ENCODE measurements at regions not wholly inside any gene's neighbourhood (a gene's known extent, or its start where the extent isn't known, plus 50 kb on each side); places are given as distances from the start of the nearest gene placed in this dataset.

DNA sequence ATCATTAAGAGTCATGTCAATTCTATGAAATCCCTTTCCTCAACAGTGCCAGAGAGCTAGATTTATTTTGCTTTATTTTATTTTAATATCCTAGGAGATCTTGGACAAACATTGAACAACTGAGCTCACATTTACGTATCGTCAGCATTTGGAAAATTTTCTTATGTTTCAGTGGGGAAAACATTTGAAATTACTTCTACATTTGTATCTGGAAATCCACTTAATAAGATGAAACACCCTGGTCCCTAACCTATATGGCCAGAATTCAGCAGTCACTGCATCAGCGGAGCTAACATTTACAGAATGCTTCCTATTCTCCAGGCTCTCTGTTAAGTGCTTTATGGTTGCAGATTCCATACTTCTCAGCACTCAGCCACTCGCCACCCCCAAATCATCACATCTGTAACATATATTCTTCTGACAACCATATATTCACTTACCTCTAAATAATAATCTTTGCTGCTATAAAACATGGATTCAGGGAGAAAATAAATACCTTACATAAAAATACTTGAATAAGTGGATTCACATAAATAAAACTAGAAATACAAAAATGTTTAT lies 773.9 kb downstream of the JRKL start:
- DNase-seq = no peak

DNA sequence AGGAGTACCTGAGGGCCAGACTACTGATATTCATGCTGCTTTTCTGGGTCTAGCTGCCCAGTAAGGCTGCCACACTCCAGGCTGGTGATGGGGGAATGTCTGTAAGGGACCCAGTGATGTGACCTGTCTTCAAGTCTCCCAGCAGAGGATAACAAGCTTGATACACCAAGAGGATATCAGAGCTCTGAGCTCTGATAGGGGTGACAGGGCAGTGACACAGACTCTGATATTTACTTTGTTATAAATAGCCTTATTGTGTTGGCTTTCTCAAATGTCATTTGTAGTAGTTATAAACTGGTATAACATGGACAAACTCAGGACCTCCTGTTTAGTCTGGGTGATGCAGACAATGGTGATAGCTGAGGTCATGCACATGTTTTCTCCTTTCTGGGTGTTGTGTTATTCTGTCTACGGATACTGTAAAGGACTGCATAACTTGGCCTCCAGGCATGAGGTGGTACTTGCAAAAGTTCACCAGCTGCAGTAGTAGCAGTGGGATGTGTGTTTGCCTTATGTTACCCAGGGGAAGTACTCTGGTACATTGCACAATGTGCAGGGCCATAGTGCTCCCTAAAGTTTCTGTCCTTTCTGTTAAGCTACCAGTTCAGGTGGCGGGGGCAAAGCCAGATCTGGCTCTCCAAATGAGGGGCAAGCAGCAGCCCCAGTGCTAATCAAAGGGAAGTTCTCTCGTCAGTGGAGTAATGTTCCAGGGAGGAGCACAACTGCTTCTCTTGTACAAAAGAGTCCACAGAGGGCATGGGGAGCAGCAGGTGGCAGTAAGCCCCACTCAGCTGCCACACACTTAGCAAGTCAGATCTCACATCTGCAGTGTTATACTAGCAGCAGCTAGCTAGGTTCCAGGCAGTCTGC lies 812.2 kb downstream of the JRKL start:
- no peak for DNase-seq

DNA sequence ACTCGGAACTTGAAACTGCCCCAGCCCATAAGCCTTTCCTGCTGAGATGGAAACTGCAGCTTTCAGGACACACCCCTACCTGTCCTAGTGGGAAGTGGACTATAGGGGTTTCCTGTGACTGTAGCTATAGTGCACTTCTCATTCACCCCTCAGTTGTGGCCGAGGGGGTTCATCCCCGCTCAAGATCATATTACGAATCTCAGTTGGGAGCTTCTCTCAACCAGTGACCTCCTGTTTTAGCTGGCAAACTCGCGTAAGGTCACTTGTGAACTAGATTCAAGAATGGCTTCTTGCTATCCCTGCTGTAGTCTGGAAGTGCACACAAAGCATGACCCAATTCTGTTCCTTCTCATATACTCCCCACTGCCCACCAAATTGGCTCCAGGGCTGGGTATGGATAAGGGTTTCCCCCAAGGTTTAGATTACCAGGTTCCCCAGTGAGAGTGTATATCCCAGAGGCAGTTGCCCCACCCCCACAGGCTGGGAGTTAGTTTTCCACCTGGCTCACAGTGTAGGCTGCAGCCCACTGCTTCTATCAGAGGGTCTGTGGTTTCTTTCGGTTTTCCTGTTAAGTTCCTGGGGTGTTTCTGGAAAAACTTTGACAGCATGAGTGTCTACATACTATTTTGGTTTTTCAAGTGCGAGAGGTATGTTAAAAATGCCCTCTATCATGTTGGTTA lies 812.9 kb downstream of the JRKL start:
- DNase-seq = no peak

DNA sequence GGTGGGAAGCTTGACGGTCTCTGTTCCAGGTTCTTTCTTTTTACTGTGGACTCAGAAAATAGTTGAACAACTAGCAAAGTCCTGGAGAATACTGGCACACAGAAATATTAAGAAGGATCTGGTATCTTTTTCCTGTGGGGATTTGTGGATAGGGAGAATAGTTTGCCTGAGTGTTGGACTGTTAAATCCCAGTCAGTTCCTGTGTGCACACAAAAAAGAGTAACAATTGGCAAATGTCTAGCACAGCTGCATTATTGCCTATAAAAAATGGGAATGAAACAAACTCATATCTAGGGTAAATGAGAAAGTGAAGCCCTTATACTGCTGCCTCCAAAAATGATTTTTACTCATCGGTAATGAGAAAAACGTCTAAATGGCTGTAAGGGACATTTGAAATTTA lies 828.2 kb downstream of the JRKL start:
- no peak for DNase-seq

- no peak for DNase-seq
Measured at GRCh38 chr11:97223647-97224046, 833.8 kb downstream of the JRKL start.

- DNase-seq = no peak
Measured at GRCh38 chr11:97224396-97224795, 834.6 kb downstream of the JRKL start.

GRCh38 chr11:97225794-97226193 lies 836.0 kb downstream of the JRKL start:
- no peak for DNase-seq

GRCh38 chr11:97229936-97230335 lies 840.1 kb downstream of the JRKL start:
- DNase-seq = no peak

DNA sequence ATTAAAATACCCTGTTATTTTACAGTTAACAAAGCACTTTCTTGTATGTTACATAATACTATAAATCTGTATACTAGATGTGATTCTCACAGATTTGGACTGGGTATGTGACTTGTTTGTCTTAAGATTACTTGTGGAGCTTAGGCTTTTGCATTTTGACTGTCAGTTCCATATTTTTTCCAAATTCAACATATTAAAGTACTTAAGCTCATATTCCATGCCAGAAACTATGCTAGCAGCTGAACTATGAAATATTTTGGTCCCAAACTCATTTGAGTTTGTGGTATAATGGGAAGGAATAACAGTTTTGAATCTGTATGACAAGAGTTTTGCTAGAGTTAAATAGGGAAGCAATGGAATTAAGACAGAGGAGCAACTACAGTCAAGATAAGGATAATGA lies 841.4 kb downstream of the JRKL start:
- DNase-seq = no peak

DNA sequence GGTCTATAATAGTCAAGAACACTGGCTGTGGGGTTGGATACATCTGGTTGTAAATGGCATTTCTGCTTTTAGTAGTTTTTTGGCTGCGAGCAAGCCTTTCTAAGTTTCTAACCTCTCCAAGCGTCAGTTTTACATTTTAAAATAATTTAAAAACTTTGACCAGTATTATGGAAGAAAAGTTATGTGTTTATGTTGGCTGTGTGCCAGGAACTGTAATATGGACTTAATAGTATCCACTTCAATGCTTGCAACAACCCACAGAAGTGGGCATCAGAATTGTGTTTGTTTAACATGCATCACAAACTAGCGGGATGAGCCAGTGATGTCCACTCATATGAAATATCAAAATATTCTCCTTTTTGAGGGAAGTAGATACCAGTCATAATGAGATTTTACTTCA lies 844.2 kb downstream of the JRKL start:
- DNase-seq = no peak

- no peak for DNase-seq
Measured at GRCh38 chr11:97237151-97237550, 847.3 kb downstream of the JRKL start.

- no peak for DNase-seq
Measured at GRCh38 chr11:97247601-97248000, 857.8 kb downstream of the JRKL start.

- no peak for DNase-seq
Measured at GRCh38 chr11:97254790-97255189, 865.0 kb downstream of the JRKL start.

- DNase-seq = no peak
Measured at GRCh38 chr11:97259434-97259833, 869.6 kb downstream of the JRKL start.

GRCh38 chr11:97259884-97260283 lies 870.1 kb downstream of the JRKL start:
- DNase-seq = no peak

- no peak for DNase-seq
Measured at GRCh38 chr11:97263183-97263858, 873.5 kb downstream of the JRKL start.

DNA sequence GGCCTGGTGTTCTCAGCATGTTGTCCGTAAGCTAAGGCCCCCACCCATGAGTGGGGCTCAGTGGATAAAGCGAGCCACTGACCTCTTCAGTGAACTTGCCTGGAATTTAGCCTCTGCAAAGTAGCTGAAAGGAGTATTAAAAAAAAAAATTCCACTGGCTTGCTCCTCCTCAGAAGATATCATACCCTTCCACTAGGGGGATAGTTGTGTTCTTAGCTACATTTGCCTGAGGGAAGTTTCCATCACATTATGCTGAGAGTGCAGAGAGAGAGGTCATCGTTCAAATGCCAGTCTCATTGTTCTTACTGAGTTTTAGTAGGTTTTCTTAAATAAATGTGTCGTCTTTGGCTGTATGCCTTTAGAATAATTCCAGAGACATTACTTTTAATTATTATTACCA lies 879.7 kb downstream of the JRKL start:
- DNase-seq = no peak

- DNase-seq = no peak
Measured at GRCh38 chr11:97279341-97279740, 889.5 kb downstream of the JRKL start.

DNA sequence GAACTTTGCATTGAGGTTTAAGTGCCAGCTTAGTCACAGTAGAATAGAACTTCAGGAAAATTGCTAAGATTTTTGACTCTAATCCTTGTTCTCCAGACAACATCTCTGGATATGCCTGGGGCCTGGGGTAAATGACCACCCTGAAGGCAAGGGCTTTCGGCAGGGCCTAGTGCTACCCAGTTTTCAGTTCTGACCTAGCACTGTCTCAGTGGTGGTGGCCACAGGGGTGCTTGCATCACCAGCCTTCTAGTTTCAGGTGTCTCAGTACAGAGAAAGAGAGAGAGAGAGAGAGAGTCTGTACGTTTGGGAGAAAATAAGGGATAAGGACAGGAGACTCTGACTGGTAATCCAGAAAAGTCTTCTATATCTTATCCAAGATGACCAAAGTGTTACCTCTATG lies 890.5 kb downstream of the JRKL start:
- no peak for DNase-seq

- DNase-seq = no peak
Measured at GRCh38 chr11:97289823-97290222, 900.0 kb downstream of the JRKL start.

GRCh38 chr11:97290464-97291041 lies 900.7 kb downstream of the JRKL start:
- DNase-seq = no peak

GRCh38 chr11:97296301-97296700 lies 906.5 kb downstream of the JRKL start:
- no peak for DNase-seq

- DNase-seq = no peak
Measured at GRCh38 chr11:97309291-97309690, 919.5 kb downstream of the JRKL start.
